ENCODE measurements at regions not wholly inside any gene's neighbourhood (a gene's known extent, or its start where the extent isn't known, plus 50 kb on each side); places are given as distances from the start of the nearest gene placed in this dataset.
"Not testable (repeated sequence)": the region's sequence is repeated elsewhere in the genome, so short reads cannot be mapped to it uniquely, and the experiment has no call there.

DNA sequence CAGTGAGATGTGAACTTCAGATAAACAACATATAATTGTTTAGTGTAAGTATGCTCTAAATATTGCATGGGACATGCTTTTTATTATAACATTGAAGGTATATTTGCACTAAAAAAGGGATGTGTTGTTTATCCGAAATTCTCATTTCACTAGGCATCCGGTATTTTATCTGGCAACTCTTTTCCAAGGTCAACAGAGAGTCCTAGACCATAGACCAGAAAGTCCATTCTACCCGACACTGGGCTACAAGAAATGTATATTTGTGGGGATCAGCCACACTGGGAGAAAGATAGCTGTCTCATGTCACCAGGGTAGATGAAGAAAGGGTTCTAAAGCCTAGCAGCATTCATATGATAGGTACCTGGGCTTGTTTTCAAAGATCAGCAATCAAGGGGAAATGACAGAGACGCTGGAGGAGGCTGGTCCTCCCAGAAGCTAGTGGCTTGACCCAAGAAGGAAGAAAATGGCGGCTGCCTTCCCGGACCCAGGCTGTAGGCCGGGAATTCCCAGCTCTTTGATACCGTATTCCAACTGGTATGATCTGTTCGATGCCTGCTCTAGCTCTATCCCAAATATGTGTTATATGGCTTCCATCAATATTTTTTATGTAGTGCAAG is 161.1 kb upstream of the IRF2BP2 start:
- no peak for DNase-seq

DNA sequence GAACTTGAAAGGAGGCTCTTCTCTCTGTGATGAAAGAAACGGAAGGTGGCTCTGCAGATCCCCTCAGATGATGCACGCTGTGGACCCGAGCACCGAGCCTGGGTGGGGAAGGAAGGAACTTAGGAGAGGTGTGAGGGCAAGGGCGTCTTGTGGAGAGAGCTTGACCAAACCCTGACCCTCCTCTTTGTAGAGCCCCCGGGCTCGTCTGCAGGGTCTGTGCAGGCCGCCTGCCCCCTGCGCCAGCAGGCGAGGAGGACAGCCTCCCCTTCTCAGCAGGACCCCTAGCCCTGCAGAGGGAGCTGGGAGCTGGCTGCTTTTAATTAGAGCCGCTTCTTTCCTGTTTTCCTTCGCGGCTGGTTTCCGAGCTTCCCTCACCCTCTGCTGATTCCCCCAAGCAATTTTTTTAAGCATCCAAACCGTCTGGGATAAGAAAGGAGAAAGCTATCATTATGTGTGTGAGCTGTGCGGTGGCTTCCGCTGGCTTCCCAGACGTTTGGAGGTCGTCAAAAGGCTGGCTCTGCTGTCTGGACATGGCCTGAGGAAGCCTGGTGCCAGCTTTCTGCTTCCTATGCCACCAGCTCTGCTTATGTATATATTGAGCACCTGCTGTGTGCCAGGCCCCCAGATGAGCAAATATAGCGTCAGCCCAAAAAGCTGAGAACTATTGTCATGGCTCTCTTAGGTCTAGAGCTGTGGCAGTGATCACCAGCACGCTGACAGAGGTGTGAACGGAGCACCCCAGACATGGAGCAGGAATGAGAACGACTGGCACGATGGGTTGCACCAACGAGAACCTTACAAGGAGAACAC is 160.2 kb upstream of the IRF2BP2 start:
- DNase-seq: no peak

DNA sequence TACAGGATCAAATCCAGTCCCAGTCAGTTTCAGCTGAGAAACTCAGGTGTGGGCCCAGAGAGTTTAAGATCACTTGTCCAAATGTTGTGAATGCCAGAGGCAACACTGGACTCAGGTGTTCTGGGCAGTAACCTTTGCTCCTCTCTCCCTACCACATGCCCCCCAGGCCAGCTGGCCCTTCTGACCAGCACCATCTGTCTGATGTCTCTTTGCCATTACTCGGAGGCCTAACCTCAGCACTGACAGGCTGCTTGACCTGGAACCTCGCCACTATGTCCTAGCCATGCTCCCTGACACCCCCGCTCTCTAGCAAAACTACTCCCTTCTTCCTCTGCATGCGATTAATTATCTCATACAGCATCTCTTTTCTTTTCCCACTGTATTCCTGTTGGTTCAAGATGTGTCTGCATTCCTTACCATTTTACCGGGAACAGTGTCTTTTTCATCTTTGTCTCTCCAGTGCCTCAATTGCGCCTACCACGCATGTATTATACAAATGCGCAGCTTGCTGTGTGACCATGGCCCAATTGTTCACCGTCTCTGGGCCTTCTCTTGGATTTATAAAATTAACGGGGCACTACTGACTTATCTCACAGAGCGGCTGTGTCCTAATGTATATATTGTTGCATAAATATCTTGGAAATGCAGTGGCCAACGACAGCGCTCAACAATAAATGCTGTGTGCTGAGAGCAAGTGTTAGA is 159.5 kb upstream of the IRF2BP2 start:
- DNase-seq: no peak

DNA sequence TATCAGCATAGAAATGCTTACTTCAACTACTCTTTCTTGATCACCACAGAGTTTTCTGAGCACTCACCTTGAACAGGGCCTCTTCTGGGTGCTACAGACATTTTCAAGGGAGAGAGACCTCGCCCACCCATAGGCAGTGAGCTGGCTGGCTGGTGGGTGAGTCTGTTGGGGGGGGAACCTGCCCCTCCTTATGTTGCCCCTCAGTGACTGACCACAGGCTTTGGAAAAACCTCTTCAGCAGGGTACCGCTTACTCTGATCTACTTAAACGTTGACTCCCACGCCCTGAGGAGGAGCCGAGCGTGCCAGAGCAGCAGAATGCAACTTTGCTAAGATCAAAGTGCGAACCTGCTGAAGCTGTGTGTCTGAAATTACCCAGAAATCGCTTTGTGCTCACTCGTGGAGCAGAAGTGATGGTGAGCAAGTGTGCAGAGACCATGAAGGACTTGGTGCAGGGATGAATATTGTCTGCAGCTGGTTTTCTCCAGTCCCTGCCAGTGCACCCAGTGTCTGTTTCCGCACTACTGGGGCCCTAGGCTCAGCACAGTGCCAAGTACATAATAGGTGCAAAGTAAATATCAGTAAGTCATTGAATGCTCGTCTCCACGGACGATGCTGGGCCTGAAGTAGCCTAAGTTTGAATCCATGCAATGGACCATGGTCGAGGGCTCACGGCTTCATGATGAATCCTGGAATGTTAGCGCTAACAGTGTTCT is 158.7 kb upstream of the IRF2BP2 start:
- no peak for DNase-seq

DNA sequence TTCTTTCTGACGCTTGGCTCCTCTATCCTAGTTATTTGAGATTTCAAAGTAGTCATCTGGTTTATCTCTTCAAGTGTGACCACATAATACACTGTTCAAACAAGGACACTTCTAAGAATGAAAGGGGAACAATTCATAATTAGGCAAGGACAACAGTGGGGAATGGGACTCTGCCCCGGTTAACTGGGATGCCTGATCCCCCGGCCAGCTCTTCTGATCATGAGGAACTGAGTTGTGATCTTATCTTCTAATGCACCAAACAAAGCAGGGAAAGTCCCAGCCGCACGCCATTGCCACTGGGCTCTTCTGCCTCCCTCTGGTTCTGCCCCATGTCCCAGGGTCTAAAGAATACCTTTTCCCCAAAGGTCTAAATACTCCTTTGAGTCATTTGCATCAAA is 158.2 kb upstream of the IRF2BP2 start:
- no peak for DNase-seq

DNA sequence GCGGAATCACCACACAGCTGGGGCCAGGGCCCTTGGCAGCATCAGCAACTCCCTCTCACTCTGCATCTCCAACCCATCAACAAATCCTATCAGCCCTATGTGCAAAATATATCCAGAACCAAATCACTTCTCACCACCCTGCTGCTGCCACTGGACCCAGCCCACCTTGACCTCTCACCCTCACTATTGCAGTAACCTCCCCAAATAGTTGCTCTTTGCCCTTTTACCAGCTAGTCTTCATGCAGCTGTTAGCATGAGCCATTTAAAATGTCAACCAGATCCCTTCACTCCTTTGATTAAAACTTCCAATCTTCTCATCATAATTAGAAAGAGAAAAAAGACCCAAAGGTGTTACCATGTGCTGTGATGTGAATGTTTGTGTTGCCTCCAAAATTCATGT is 155.7 kb upstream of the IRF2BP2 start:
- DNase-seq: no peak

DNA sequence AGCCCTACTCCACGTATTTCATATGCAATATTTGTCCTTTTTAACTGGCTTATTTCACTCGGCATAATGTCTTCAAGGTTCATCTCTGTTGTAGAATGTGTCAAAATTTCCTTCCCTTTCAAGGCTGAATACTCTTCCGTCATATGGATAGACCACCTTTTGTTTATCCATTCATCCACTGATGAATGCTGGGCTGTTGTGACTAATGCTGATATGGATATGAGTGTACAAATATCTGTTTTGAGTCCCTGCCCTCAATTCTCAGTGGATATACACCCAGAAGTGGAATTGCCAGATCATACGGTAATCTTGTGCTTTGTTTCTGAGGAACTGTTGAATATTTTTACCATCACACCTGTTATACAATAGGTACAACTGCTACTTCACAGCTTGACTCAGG is 155.2 kb upstream of the IRF2BP2 start:
- DNase-seq: no peak

DNA sequence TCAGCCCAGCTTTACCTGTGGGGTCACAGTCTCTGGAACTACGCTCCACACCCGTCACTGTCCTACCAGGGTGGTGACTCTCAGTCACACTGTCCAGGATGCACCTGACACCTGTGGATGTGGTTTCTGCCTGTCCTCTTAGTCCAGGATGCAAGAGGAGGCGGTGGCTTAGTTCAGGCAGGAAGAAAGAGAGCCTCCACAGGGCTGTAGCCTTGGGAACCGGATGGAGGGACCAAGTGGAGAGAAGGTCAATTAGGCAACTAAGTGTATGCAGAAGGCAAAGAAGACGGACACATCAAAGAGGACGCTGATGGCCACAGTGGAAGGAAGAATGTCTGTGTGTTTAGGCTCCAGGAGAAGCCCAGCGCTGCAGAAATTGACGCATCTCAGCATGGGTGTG is 153.9 kb upstream of the IRF2BP2 start:
- DNase-seq: no peak

DNA sequence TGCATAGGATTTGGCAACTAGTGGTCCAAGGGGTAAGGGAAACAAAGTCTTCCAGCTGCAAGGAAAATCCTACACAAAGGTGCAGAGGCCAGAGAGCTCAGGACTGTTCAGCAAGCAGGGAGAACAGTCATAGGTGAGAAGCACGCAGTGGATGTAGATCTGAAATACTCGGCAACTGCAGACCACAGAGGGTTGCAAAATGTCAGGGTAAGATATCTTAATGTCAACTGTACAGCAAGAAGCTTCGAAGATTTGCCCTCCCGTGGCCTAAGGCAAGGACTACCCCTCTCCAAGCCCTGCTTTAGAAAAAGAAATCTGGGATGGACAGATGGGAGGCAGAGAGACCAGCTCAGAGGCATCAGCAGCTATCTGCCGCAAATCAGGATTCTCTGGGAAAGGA is 153.4 kb upstream of the IRF2BP2 start:
- DNase-seq: no peak

DNA sequence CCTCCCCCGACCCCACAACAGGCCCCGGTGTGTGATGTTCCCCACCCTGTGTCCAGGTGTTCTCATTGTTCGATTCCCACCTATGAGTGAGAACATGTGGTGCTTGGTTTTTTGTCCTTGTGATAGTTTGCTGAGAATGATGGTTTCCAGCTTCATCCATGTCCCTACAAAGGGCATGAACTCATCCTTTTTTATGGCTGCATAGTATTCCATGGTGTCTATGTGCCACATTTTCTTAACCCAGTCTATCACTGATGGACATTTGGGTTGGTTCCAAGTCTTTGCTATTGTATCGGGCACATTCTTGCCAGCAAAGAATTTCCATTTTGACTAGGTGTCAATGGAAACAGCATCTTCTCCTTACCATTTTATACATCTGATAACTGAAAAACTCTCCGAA is 152.1 kb upstream of the IRF2BP2 start:
- not testable (repeated sequence) for DNase-seq

DNA sequence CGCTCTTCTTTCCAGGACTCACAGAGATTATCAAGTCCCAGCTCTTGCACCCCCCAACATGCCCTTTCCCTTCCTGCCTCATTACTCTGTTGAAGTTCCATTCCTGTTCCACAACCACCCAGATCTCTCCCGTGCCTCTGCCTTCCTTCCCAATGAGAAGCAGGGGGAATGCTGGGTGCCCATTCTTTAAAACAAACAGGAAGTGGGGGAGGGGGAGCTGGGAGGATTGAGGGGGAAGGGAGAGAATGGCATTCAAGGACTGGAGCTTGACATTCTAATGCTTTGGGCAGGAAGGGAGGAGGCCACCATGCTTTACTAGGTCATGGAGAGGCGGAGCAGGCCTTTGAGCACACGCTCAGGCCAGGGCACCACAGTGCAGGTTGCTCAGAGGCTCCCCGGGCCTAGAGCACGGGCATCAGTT is 150.3 kb upstream of the IRF2BP2 start:
- no peak for DNase-seq

DNA sequence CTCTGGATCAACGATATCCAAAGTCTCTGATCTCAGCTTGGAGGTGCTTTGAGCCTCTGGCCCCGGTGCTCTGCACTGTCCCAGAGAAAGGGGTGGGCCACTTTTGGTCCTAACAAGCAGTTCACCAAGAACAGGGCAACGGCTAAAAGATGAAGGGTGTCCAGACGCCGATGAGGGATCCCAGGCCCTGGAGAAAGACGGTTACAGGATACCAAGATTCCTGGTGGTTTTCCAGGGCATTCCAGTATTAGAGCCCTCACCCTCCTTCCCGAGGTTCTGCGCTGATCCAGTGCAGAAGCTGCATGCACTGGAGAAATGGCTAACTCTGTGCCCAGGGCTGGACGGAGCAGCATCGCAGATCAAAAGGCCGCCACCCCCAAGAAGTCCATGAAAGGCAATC is 149.9 kb upstream of the IRF2BP2 start:
- no peak for DNase-seq

DNA sequence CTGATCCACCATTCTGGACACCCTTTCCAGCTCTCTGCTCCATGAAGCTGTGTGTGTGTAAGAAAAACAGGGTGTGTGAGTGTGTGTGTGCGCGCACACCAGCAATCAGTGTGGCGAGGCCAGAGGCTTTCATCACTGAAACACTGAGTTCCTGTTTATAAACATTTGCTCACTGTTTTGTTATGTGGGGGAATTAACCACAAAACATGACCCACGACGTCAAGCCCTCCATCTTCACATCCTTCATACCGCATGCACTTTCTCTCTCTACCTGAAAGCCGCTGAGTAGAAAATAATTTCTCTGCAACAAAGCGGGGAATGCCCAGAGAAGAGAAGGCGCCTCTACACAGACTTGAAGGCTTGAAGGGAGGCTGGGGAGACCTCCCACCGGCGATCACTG is 148.9 kb upstream of the IRF2BP2 start:
- DNase-seq: no peak

DNA sequence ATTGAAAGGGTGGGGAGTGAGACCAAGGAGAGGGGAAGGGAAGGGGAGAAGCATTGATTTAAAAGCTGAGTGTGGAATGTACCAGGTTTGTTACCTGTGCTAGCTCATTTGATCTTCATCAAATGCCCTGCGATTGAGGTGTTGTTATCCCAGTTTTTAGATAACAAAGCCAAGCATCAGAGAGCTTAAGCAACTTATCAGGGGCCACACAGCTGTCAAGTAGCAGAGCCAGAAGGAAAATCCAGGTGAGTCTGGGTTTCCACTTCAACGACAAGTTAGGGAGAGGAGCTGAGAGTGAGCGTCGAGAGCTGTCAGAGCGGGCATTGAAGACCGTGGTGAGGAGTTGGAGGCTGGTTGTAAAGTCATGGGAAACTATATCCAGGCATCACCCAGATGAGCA is 146.9 kb upstream of the IRF2BP2 start:
- no peak for DNase-seq

DNA sequence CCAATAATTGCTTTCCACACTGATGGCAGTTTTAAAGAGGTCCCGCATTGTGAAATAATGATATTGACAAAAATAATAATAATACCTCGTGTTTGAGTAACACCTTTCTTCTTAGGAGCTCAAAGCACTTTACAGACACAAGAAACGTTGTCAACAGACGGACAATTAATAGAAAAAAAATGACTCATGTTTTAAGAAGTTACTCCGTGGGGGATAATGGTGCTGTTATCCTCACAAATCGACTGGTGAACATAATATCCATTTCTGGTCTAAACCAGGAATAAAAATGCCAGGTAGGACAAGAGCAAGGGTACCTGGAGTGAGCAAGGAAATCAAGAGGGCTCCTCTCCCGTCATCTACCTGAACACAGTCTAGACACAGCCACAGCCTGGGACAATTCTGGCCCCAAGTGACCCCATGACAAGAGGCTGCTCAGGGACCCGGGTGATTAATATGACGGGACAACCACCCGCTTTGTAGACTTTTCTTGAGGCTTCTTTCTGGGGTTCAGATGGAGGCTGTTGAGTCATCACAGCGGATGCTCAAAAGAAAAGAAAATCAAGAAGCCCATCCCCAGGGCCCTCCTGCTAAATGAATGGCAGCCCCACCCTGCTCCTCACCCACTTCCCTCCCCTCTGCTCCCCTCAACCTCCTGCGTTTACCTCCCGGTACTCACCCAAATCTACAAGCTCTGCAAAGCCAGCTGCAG is 146.2 kb upstream of the IRF2BP2 start:
- DNase-seq: no peak

DNA sequence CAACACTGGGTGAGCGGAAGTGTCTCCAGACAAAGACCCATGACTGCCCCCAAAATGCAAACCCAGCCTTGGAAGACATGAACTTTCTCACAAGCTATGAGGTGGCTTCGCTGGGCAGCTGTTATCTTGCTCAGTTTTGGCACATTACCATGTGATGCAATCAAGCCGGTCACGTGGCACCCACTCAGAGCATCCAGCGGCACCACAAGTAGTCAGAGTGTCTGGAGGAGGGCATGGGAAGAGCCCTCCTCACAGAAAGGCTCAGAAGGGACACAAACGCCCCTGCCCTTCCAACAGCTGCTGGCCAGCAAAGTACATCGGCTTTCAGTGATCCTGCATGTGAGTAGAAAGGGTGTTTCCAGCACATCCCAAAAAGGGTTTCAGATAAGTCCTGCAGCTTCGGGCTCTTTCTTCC is 145.5 kb upstream of the IRF2BP2 start:
- DNase-seq: no peak

DNA sequence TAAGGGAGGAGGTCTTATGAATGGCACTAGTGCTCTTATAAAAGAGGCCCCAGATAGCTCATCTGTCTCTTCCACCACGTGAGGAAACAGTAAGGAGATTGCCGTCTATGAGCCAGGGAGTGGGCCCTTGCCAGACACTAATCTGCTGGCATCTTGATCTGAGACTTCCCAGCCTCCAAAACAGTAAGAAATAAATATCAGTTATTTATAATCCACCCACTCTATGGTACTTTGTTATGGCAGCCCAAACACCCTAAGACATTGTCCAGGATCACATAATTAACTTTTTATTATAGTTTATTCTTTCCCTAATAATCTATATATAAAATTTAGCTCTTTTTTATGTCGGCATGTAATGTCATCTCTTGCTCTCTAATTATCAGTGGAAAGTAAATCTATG is 144.0 kb upstream of the IRF2BP2 start:
- no peak for DNase-seq

DNA sequence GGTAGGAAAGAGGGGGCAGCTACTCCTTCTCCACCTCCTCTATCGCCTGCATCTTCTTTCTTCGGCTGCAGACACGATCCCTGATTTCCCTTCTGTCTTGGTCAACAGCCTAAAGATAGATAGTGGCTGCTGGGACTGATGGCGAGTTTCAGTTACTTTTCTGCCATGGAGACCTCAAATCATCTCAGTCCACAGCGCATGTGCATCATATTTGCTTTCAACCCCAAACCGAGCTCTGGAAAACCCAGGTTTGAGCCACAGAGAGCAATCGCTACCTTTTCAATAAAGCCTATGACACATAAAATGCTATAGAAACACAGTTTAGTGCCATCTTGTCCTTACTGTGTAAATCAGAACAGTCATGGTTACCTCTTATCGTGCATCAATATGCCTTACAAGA is 142.9 kb upstream of the IRF2BP2 start:
- no peak for DNase-seq

DNA sequence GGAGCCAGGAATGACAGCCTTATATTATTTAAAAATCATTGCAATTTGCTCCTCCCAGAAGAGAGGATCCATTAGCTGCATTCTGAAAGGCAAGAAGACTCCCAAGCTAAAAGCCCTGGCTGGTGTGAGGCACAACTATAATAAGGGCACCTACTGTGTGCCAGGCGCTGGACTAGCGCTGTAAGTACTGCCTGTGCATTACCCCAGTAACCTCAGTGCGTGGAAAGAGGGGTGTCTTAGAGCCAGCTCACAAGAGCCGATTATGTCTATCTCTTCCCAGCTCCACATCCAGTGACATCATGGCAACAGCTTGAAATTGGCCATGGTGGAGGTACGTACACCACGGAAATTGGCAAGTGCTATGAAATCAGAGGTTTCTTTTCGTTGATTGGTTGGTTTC is 141.7 kb upstream of the IRF2BP2 start:
- no peak for DNase-seq

DNA sequence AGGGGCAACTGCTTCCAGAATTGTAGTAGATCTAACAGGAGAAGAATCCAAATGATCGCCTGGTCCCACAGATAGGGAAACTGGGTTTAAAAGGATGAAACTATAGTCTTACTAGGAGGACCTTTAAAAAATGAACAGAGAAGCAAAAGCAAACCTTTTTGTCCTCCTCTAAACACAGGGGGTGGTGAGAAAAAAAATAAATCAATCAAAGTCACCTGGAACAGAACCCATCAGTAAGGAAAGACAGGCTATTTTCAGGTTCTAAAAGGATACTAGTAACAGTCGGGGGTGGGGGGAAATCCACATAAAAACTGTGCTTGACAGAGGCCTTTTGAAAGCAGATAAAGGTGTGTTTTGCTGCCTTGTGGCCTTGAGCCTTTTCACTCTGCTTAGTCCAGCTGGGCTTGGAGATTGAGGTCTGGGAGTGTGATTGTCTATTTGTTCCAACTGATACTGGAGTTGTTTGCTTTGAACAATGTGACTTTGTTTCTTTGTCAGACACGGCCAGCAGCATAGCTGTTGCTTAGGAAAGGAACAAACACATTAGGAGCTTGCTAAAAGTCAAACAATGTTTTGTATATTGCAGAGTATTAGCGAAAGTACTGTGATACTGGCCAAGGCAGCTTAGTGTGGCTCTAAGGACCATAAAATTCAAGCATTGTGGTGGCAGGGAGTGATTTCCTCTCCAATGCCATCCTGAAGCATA is 141.1 kb upstream of the IRF2BP2 start:
- no peak for DNase-seq

DNA sequence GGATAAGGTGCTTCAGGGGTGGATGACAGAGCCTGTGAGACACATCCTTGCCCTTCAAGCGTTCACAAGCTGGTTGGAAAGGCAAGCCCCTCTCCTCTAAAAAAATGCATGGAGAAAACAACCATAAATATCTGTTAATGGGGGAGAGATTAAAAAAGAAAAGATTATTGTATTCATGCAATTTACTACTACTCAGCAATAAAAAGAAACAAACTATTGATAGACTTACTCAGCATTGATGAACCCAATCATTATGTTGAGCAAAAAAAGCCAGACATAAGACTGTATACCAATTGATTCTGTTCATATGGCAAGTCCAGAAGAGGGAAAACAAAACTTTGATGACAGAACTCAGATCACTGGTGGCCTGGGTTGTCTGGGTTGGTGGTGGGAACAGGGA is 138.7 kb upstream of the IRF2BP2 start:
- DNase-seq: no peak

DNA sequence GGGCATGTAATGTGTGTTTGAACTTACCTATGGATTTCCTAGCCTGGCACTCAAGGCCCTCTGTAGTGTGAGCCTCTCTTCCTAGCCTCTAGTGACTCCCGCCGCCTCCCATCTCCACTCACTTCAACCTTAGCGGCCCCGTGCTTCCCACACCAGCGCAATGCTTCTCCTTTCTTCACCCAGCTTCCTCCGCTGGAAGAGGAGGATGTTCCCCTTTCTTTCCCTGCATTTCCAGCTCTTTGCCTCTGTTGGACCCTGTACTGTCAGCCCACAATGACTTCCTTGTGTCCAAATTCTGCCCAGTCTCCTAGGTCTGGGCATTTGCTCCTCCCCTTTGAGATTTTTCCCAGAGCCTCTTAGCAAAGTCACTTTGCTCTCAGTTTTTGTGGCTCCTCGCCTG is 138.1 kb upstream of the IRF2BP2 start:
- DNase-seq: no peak

Data from SIG-M5 (cell line).